Endothelial cell of umbilical vein (primary cell): ENCODE measurements at regions not wholly inside any gene's neighbourhood (a gene's known extent, or its start where the extent isn't known, plus 50 kb on each side); places are given as distances from the start of the nearest gene placed in this dataset.

Source experiments
- BruUV-seq: library from RNA; stranded (reverse); fragments of 400-500 nt; replicated peaks from 2 replicates; lab custom pipeline; 2021; lab: Mats Ljungman, UMichigan
- CTCF ChIA-PET: fragments of 300-600, 350-600 bp; sonication (Branson Sonifier 250); formaldehyde crosslinking; loops from one replicate; lab custom pipeline; 2021; ENCODE audit warnings: antibody characterized with exemption, inconsistent platforms; lab: Charles Lee
- POLR2A ChIA-PET: fragments of 300-600, 350-600 bp; sonication (Branson Sonifier 250); formaldehyde crosslinking; loops from one replicate; lab custom pipeline; 2021; ENCODE audit warnings: antibody characterized with exemption, inconsistent platforms; lab: Charles Lee
- DNase-seq: peaks from one replicate; pipeline ENCODE4 v3.0.0-alpha.2; 2011; ENCODE audit warnings: low read depth, low spot score
- FAIRE-seq: peaks from 2 replicates; lab custom pipeline; 2011; peaks lifted over from hg19 to GRCh38; lab: Jason Lieb, UNC
- H2AFZ ChIP-seq: 2 replicates; pipeline ENCODE4 v1.6.0; 2012; ENCODE audit warnings: low read depth, low read length, control low read depth, inconsistent platforms
- H3K27ac ChIP-seq: 2 replicates; pipeline ENCODE4 v1.5.1; 2011; ENCODE audit warnings: low read depth, mild to moderate bottlenecking, control low read depth, low read length, moderate library complexity; ENCODE audit not compliant: insufficient read depth
- H3K27me3 ChIP-seq, 2 experiments: 2 replicates each; pipeline versions ENCODE4 v1.6.0 to v1.6.1; 2011; ENCODE audit warnings: low read length in 2 of 2, mixed read lengths in 1 of 2; ENCODE audit not compliant: control insufficient read depth in 2 of 2, insufficient read depth in 2 of 2
- H3K36me3 ChIP-seq, 2 experiments: 2 replicates in 1 of 2; 3 replicates in 1 of 2; pipeline ENCODE4 v1.5.1; 2011; ENCODE audit warnings: low read length in 2 of 2, mild to moderate bottlenecking in 1 of 2, moderate library complexity in 1 of 2; ENCODE audit not compliant: control insufficient read depth in 2 of 2, insufficient read depth in 2 of 2; ENCODE audit errors: extremely low read depth in 1 of 2
- H3K4me1 ChIP-seq: 3 replicates; pipeline ENCODE4 v1.5.1; 2011; ENCODE audit warnings: mild to moderate bottlenecking, low read length; ENCODE audit not compliant: control insufficient read depth, insufficient read depth; ENCODE audit errors: extremely low read depth
- H3K4me2 ChIP-seq: 2 replicates; pipeline ENCODE4 v1.6.1; 2011; ENCODE audit warnings: low read length, control low read depth, mixed read lengths; ENCODE audit not compliant: insufficient read depth
- H3K4me3 ChIP-seq, 3 experiments: fragments of 200-600 bp in 1 of 3; sonication (generic), shearing (Covaris generic) in 1 of 3; replicated peaks in 1 of 3; 2 replicates each; pipeline ENCODE4 v1.5.1; 2011 to 2016; ENCODE audit warnings: control low read depth in 3 of 3, low read length in 3 of 3, mild to moderate bottlenecking in 2 of 3, inconsistent platforms in 1 of 3, low read depth in 1 of 3, moderate library complexity in 1 of 3; ENCODE audit not compliant: insufficient read depth in 1 of 3
- H3K79me2 ChIP-seq: 2 replicates; pipeline ENCODE4 v1.6.0; 2012; ENCODE audit warnings: low read length, inconsistent platforms; ENCODE audit not compliant: control insufficient read depth, insufficient read depth
- H3K9ac ChIP-seq: replicated peaks from 2 replicates; pipeline ENCODE3; 2011; ENCODE audit warnings: low read length, control low read depth; ENCODE audit not compliant: insufficient read depth; ENCODE audit errors: extremely low read depth
- H3K9me1 ChIP-seq: replicated peaks from 3 replicates; pipeline ENCODE4 v1.6.0; 2011; ENCODE audit warnings: mild to moderate bottlenecking, low read length; ENCODE audit not compliant: control insufficient read depth, insufficient read depth; ENCODE audit errors: extremely low read depth
- H3K9me3 ChIP-seq: replicated peaks from 2 replicates; pipeline ENCODE4 v1.5.1; 2012; ENCODE audit warnings: low read length, inconsistent platforms; ENCODE audit not compliant: control insufficient read depth, insufficient read depth
- H4K20me1 ChIP-seq: replicated peaks from 2 replicates; pipeline ENCODE3; 2011; ENCODE audit warnings: mild to moderate bottlenecking, low read length; ENCODE audit not compliant: control insufficient read depth, insufficient read depth; ENCODE audit errors: extremely low read depth
- EZH2 ChIP-seq: IDR thresholded peaks from 2 replicates; pipeline ENCODE4 v1.6.1; 2012; ENCODE audit warnings: borderline replicate concordance, low read depth, mild to moderate bottlenecking, moderate library complexity, low read length, inconsistent platforms; ENCODE audit not compliant: severe bottlenecking
- FOS ChIP-seq: IDR thresholded peaks from 2 replicates; pipeline ENCODE4 v1.6.1; 2011; ENCODE audit warnings: mild to moderate bottlenecking, low read length, moderate library complexity, borderline replicate concordance; ENCODE audit not compliant: insufficient read depth
- GATA2 ChIP-seq: IDR thresholded peaks from 2 replicates; pipeline ENCODE4 v1.7.0; 2011; ENCODE audit warnings: low read depth, mild to moderate bottlenecking, moderate library complexity, mixed read lengths, low read length; ENCODE audit not compliant: insufficient read length, insufficient read depth
- JUN ChIP-seq: IDR thresholded peaks from 2 replicates; pipeline ENCODE4 v1.6.1; 2011; ENCODE audit warnings: borderline replicate concordance, low read depth; ENCODE audit not compliant: insufficient read length, insufficient read depth
- MAX ChIP-seq: IDR thresholded peaks from 2 replicates; pipeline ENCODE4 v1.6.1; 2011; ENCODE audit not compliant: insufficient read depth, insufficient read length
- MYC ChIP-seq: IDR thresholded peaks from one replicate; pipeline ENCODE4 v1.6.1; 2011; ENCODE audit warnings: mild to moderate bottlenecking, low read depth, low read length
- POLR2A ChIP-seq: IDR thresholded peaks from 2 replicates; pipeline ENCODE4 v1.6.1; 2012; ENCODE audit warnings: low read depth, mild to moderate bottlenecking, control low read depth, low read length
- POLR2AphosphoS5 ChIP-seq: IDR thresholded peaks from 2 replicates; pipeline ENCODE4 v1.6.1; 2012; ENCODE audit warnings: low read depth, mild to moderate bottlenecking, control low read depth, low read length, moderate library complexity; ENCODE audit not compliant: insufficient read depth
- dilution Hi-C: fragments of 300-500 bp; cut with MboI; formaldehyde crosslinking; loops from one replicate; pipeline ENCODE4 v1.15.0; 2019; ENCODE audit warnings: low sequenced_read_pairs; ENCODE audit not compliant: extremely low pct_ligation_motif_present
- intact Hi-C: fragments of 100-400 bp; cut with micrococcal nuclease; formaldehyde crosslinking; loops from one replicate; pipeline ENCODE4 v1.10.0; 2022
- TF ChIP-seq, protein P1 (sequence below), 2 donors: IDR thresholded peaks; 1 replicate in 1 of 2; 2 replicates in 1 of 2; pipeline ENCODE4 v1.5.1; 2011; ENCODE audit warnings: low read length in 2 of 2, mild to moderate bottlenecking in 2 of 2, moderate library complexity in 2 of 2, control low read depth in 1 of 2, inconsistent platforms in 1 of 2, low read depth in 1 of 2; ENCODE audit not compliant: insufficient read depth in 1 of 2; ENCODE audit errors: extremely low read depth in 1 of 2

DNA sequence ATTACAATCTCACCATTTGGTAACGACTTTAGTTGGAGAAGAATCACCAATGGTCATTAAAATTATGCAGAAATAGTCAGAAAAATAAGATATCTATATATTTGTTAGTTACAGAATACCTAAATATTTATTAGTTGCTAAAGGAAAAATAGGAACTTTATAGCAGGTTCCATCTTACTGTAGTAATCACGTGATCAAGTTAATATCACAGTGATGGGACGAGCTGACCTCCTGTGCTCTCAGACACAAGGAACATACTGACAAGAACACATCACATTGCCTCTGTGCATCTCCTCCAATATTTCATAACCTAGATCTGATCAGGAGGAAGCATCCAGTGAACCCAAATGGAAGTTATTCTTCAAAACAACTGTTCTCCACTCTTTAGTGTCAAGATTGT is 215.3 kb downstream of the GALR1 start:
- ChIA-PET POLR2A (no interaction called here), CTCF (no interaction called here)
- FAIRE-seq: no peak
- Histone ChIP-seq H3K9ac (no peak overlapping the region), H3K36me3 (no peaks in the 10 kb centered on the region), H4K20me1 (no peaks in the 10 kb centered on the region), H3K27ac (no peak overlapping the region), H3K4me3 (no peak overlapping the region), H3K27me3 (no peaks in the 10 kb centered on the region), H3K79me2 (no peaks in the 10 kb centered on the region), H3K9me3 (peaks cover 4% of the 10 kb centered on the region), H3K4me2 (no peak overlapping the region), H3K4me1 (no peaks in the 10 kb centered on the region), H3K9me1 (no peaks in the 10 kb centered on the region), H2AFZ (no peak overlapping the region)
- dilution Hi-C loops (no loop called here), intact Hi-C loops (no loop called here)
- BruUV-seq: no TSS peak
- TF ChIP-seq JUN: no peak
- no peak for TF ChIP-seq GATA2
- TF ChIP-seq, protein P1, sequence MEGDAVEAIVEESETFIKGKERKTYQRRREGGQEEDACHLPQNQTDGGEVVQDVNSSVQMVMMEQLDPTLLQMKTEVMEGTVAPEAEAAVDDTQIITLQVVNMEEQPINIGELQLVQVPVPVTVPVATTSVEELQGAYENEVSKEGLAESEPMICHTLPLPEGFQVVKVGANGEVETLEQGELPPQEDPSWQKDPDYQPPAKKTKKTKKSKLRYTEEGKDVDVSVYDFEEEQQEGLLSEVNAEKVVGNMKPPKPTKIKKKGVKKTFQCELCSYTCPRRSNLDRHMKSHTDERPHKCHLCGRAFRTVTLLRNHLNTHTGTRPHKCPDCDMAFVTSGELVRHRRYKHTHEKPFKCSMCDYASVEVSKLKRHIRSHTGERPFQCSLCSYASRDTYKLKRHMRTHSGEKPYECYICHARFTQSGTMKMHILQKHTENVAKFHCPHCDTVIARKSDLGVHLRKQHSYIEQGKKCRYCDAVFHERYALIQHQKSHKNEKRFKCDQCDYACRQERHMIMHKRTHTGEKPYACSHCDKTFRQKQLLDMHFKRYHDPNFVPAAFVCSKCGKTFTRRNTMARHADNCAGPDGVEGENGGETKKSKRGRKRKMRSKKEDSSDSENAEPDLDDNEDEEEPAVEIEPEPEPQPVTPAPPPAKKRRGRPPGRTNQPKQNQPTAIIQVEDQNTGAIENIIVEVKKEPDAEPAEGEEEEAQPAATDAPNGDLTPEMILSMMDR (IDR thresholded peaks at IDR 0.05; ENCODE audit: extremely low read depth in 1 of 2, insufficient read depth in 1 of 2, low read depth in 1 of 2, low read length in 2 of 2): no peak
- no peak for TF ChIP-seq FOS
- TF ChIP-seq MYC: no peak
- no peak for DNase-seq

GRCh38 chr18:77466890-77467289 is 217.2 kb downstream of the GALR1 start:
- H3K27ac ChIP-seq: no peak overlapping the region
- H3K27me3 ChIP-seq: no peaks in the 10 kb centered on the region
- no peak overlapping the region for H3K4me3 ChIP-seq
- H3K79me2 ChIP-seq: no peaks in the 10 kb centered on the region
- H3K4me1 ChIP-seq: no peaks in the 10 kb centered on the region
- no peaks in the 10 kb centered on the region for H4K20me1 ChIP-seq
- H3K4me2 ChIP-seq: no peak overlapping the region
- intact Hi-C loops (no loop called here), dilution Hi-C loops (no loop called here)
- no peak for TF ChIP-seq EZH2
- TF ChIP-seq JUN: no peak
- TF ChIP-seq GATA2: no peak
- no peak for TF ChIP-seq POLR2A
- no peak for TF ChIP-seq POLR2AphosphoS5
- TF ChIP-seq MAX: no peak
- TF ChIP-seq, protein P1 (IDR thresholded peaks at IDR 0.05; ENCODE audit: extremely low read depth in 1 of 2, insufficient read depth in 1 of 2, low read depth in 1 of 2, low read length in 2 of 2): no peak
- TF ChIP-seq FOS: no peak
- no peak for TF ChIP-seq MYC
- ChIA-PET CTCF (no interaction called here), POLR2A (no interaction called here)
- peaks cover 5% of the 10 kb centered on the region for H3K9me3 ChIP-seq
- no peak for DNase-seq
- no peak overlapping the region for H2AFZ ChIP-seq
- H3K9ac ChIP-seq: no peak overlapping the region
- FAIRE-seq: no peak
- no peaks in the 10 kb centered on the region for H3K9me1 ChIP-seq
- no peaks in the 10 kb centered on the region for H3K36me3 ChIP-seq
- BruUV-seq: no TSS peak
